ENCODE measurements at regions not wholly inside any gene's neighbourhood (a gene's known extent, or its start where the extent isn't known, plus 50 kb on each side); places are given as distances from the start of the nearest gene placed in this dataset.

- intact Hi-C loops (cut with DNase I): no loop called here
- Histone ChIP-seq H3K4me1 (replicated peaks in 1 of 2) (no peaks in the 10 kb centered on the region), H3K9me3 (replicated peaks in 1 of 3) (no peaks in the 10 kb centered on the region), H3K27ac (no peak overlapping the region), H3K4me3 (no peak overlapping the region), H3K27me3 (no peaks in the 10 kb centered on the region), H3K36me3 (replicated peaks in 1 of 2) (no peaks in the 10 kb centered on the region)
- DNase-seq: no peak
- TF ChIP-seq POLR2A (IDR thresholded peaks at IDR 0.05) (no peak), CTCF (IDR thresholded peaks at IDR 0.05) (no peak)
- WGBS, 4 donors: 68 to 96% (median 82%) methylated on average over 1 of the region's 1 CpG
Observed at GRCh38 chr3:81027344-81027743, 734.1 kb downstream of the GBE1 start.

GRCh38 chr3:81024560-81024959 lies 736.9 kb downstream of the GBE1 start:
- Histone ChIP-seq H3K27ac (no peak overlapping the region), H3K36me3 (replicated peaks in 1 of 2) (no peaks in the 10 kb centered on the region), H3K27me3 (no peaks in the 10 kb centered on the region), H3K4me1 (replicated peaks in 1 of 2) (no peaks in the 10 kb centered on the region), H3K9me3 (replicated peaks in 1 of 3) (no peaks in the 10 kb centered on the region), H3K4me3 (no peak overlapping the region)
- no peak for TF ChIP-seq CTCF (IDR thresholded peaks at IDR 0.05)
- TF ChIP-seq POLR2A (IDR thresholded peaks at IDR 0.05): no peak
- no peak for DNase-seq
- intact Hi-C loops (cut with DNase I): no loop called here
- 68 to 82% (median 76%) methylated on average over 7 of the region's 7 CpGs for WGBS, 4 donors

- Histone ChIP-seq H3K4me3 (no peak overlapping the region), H3K27me3 (no peaks in the 10 kb centered on the region), H3K27ac (no peak overlapping the region), H3K36me3 (replicated peaks in 1 of 2) (no peaks in the 10 kb centered on the region), H3K9me3 (replicated peaks in 1 of 3) (no peaks in the 10 kb centered on the region), H3K4me1 (replicated peaks in 1 of 2) (no peaks in the 10 kb centered on the region)
- WGBS, 4 donors: 61 to 69% (median 66%) methylated on average over 3 of the region's 3 CpGs
- intact Hi-C loops (cut with DNase I): no loop called here
- DNase-seq: no peak
- TF ChIP-seq CTCF (IDR thresholded peaks at IDR 0.05): no peak
- TF ChIP-seq POLR2A (IDR thresholded peaks at IDR 0.05): no peak
Observed at GRCh38 chr3:81022339-81022738, 739.1 kb downstream of the GBE1 start.

GRCh38 chr3:81013360-81013759 lies 748.1 kb downstream of the GBE1 start:
- Histone ChIP-seq H3K4me1 (replicated peaks in 1 of 2) (no peaks in the 10 kb centered on the region), H3K9me3 (replicated peaks in 1 of 3) (no peaks in the 10 kb centered on the region), H3K27ac (no peak overlapping the region), H3K27me3 (no peaks in the 10 kb centered on the region), H3K36me3 (replicated peaks in 1 of 2) (no peaks in the 10 kb centered on the region), H3K4me3 (no peak overlapping the region)
- DNase-seq: no peak
- 38 to 73% (median 68%) methylated on average over 2 of the region's 2 CpGs for WGBS, 4 donors
- no peak for TF ChIP-seq POLR2A (IDR thresholded peaks at IDR 0.05)
- intact Hi-C loops (cut with DNase I): no loop called here

GRCh38 chr3:81005992-81006391 lies 755.5 kb downstream of the GBE1 start:
- H3K9me3 ChIP-seq (replicated peaks in 1 of 3): no peaks in the 10 kb centered on the region
- no peaks in the 10 kb centered on the region for H3K4me1 ChIP-seq (replicated peaks in 1 of 2)
- intact Hi-C loops (cut with DNase I): no loop called here
- DNase-seq: no peak
- H3K4me3 ChIP-seq: no peak overlapping the region
- H3K27me3 ChIP-seq: no peaks in the 10 kb centered on the region
- TF ChIP-seq POLR2A (IDR thresholded peaks at IDR 0.05) (no peak), CTCF (IDR thresholded peaks at IDR 0.05) (no peak)
- no peaks in the 10 kb centered on the region for H3K36me3 ChIP-seq (replicated peaks in 1 of 2)
- no peak overlapping the region for H3K27ac ChIP-seq
